ENCODE measurements at regions not wholly inside any gene's neighbourhood (a gene's known extent, or its start where the extent isn't known, plus 50 kb on each side); places are given as distances from the start of the nearest gene placed in this dataset.

GRCh38 chr9:20014168-20014567 lies 225.3 kb upstream of the SLC24A2 start:
- Histone ChIP-seq H2BK12ac (ENCODE audit: low read depth, low read length) (no peak overlapping the region), H4K91ac (replicated peaks; ENCODE audit: insufficient read length, low read length) (no peak overlapping the region), H2BK20ac (ENCODE audit: low read length) (no peak overlapping the region), H3K56ac (replicated peaks; ENCODE audit: insufficient read length, low read depth, low read length) (no peak overlapping the region), H2BK15ac (ENCODE audit: low read length) (no peak overlapping the region), H3K27ac (ENCODE audit: low read depth, low read length) (no peak overlapping the region), H2BK5ac (ENCODE audit: low read depth, low read length) (no peak overlapping the region), H3K4me3 (ENCODE audit: extremely low read depth in 1 of 4, insufficient read depth in 2 of 4, low read depth in 3 of 4, low read length in 4 of 4) (no peak overlapping the region), H3K27me3 (replicated peaks in 1 of 4; ENCODE audit: control insufficient read depth in 3 of 4, extremely low read depth in 1 of 4, insufficient read depth in 3 of 4, low read length in 3 of 4) (no peaks in the 10 kb centered on the region), H2BK120ac (replicated peaks; ENCODE audit: low read depth, low read length) (no peak overlapping the region), H4K8ac (ENCODE audit: extremely low read depth, insufficient read depth, low read length) (no peak overlapping the region), H4K5ac (ENCODE audit: insufficient read length, low read depth, low read length) (no peak overlapping the region), H2AK5ac (ENCODE audit: low read depth, low read length) (no peak overlapping the region), H3K23ac (ENCODE audit: insufficient read length) (no peak overlapping the region), H3K23me2 (ENCODE audit: low read depth, low read length) (no peaks in the 10 kb centered on the region), H3K79me2 (ENCODE audit: control insufficient read depth in 1 of 2, insufficient read depth in 2 of 2, low read length in 2 of 2) (no peaks in the 10 kb centered on the region), H3K14ac (ENCODE audit: insufficient read length) (no peak overlapping the region), H2AFZ (ENCODE audit: low read length) (no peak overlapping the region), H3K4me2 (ENCODE audit: insufficient read depth in 1 of 2, low read depth in 2 of 2, low read length in 2 of 2) (no peak overlapping the region), H3K36me3 (ENCODE audit: control insufficient read depth in 2 of 4, insufficient read depth in 4 of 4, low read length in 3 of 4) (no peaks in the 10 kb centered on the region), H3K79me1 (ENCODE audit: low read depth, low read length) (no peaks in the 10 kb centered on the region), H3K9ac (replicated peaks in 1 of 4; ENCODE audit: extremely low read depth in 1 of 4, low read depth in 3 of 4, low read length in 3 of 4) (no peak overlapping the region), H3K4ac (replicated peaks; ENCODE audit: insufficient read length, low read depth, low read length) (no peak overlapping the region), H3K4me1 (replicated peaks in 1 of 4; ENCODE audit: control insufficient read depth in 3 of 4, insufficient read depth in 4 of 4, low read length in 3 of 4) (no peaks in the 10 kb centered on the region; a peak in 2 of 7 replicates), H4K20me1 (replicated peaks in 1 of 2; ENCODE audit: control insufficient read depth in 1 of 2, insufficient read depth in 2 of 2, low read length in 2 of 2) (no peaks in the 10 kb centered on the region), H3K9me3 (ENCODE audit: insufficient read depth in 2 of 2, low read depth in 1 of 2, low read length in 1 of 2) (no peaks in the 10 kb centered on the region), H3K18ac (ENCODE audit: extremely low read depth, low read length) (no peak overlapping the region)
- no peak for TF ChIP-seq SIN3A (conservative IDR thresholded peaks at IDR 0.05 in 1 of 2, IDR thresholded peaks at IDR 0.05 in 1 of 2; ENCODE audit: low read depth in 1 of 2, low read length in 2 of 2)
- POLR2A ChIA-PET (ENCODE audit: partially characterized antibody): no interaction called here
- FAIRE-seq: no peak
- no peak for DNase-seq (ENCODE audit: low read depth in 1 of 2, low spot score in 2 of 2)
- CTCF ChIA-PET (ENCODE audit: partially characterized antibody): interaction anchor here (0.5 to 1.4 kb wide), 3 partner anchors 49 to 496 kb away, joined by 3 read pairs; no protein-coding TSS in a partner anchor
- 96% methylated on average over 4 of the region's 4 CpGs; no CpG with 5 or more reads in 1 of the 2 experiments for WGBS, 2 experiments (ENCODE audit: extremely low coverage in 1 of 2, insufficient coverage in 1 of 2, insufficient read length in 1 of 2, insufficient replicate concordance in 2 of 2, low coverage in 1 of 2, low lambda C conversion rate in 2 of 2, missing lambda C conversion rate in 1 of 2)

Measured in H1 (cell line).